Mesenchymal stem cell (in vitro differentiated cells and primary cell): ENCODE measurements at regions not wholly inside any gene's neighbourhood (a gene's known extent, or its start where the extent isn't known, plus 50 kb on each side); places are given as distances from the start of the nearest gene placed in this dataset.

Experiments used
- DNase-seq: peaks from one replicate; pipeline ENCODE4 v3.0.0-alpha.2; 2013
- H2AFZ ChIP-seq: one replicate; pipeline ENCODE4 v1.6.1; 2013; ENCODE audit warnings: low read depth, mild to moderate bottlenecking, control low read depth, inconsistent platforms, low read length, moderate library complexity
- H2AK5ac ChIP-seq: 2 replicates; pipeline ENCODE4 v1.6.1; 2013; ENCODE audit warnings: low read length, moderate library complexity, mild to moderate bottlenecking, inconsistent platforms; ENCODE audit not compliant: severe bottlenecking
- H2BK120ac ChIP-seq: one replicate; pipeline ENCODE4 v1.6.1; 2013; ENCODE audit warnings: low read depth, mild to moderate bottlenecking, inconsistent platforms, low read length, moderate library complexity
- H2BK12ac ChIP-seq, 2 experiments: one replicate each; pipeline ENCODE4 v1.6.1; 2013; ENCODE audit warnings: inconsistent platforms in 2 of 2, low read length in 2 of 2, mild to moderate bottlenecking in 2 of 2, moderate library complexity in 2 of 2, control low read depth in 1 of 2
- H2BK15ac ChIP-seq: one replicate; pipeline ENCODE4 v1.6.1; 2013; ENCODE audit warnings: mild to moderate bottlenecking, low read depth, inconsistent platforms; ENCODE audit not compliant: poor library complexity, severe bottlenecking
- H2BK5ac ChIP-seq: 2 replicates; pipeline ENCODE4 v1.6.1; 2013; ENCODE audit warnings: low read depth, mild to moderate bottlenecking, low read length, control low read depth, inconsistent platforms; ENCODE audit not compliant: poor library complexity, severe bottlenecking
- H3K14ac ChIP-seq, 2 experiments: one replicate each; pipeline ENCODE4 v1.6.1; 2013; ENCODE audit warnings: inconsistent platforms in 2 of 2, low read length in 2 of 2, control low read depth in 1 of 2, mild to moderate bottlenecking in 1 of 2, moderate library complexity in 1 of 2
- H3K18ac ChIP-seq, 2 experiments: one replicate each; pipeline ENCODE4 v1.6.1; 2013; ENCODE audit warnings: inconsistent platforms in 2 of 2, low read length in 2 of 2, control low read depth in 1 of 2, low read depth in 1 of 2, mild to moderate bottlenecking in 1 of 2
- H3K23ac ChIP-seq, 2 experiments: one replicate each; pipeline ENCODE4 v1.6.1; 2013; ENCODE audit warnings: inconsistent platforms in 2 of 2, low read length in 2 of 2, mild to moderate bottlenecking in 2 of 2, moderate library complexity in 2 of 2, control low read depth in 1 of 2
- H3K27ac ChIP-seq: 2 replicates; pipeline ENCODE4 v1.5.1; 2013; ENCODE audit warnings: mild to moderate bottlenecking, moderate library complexity, low read length, control low read depth, inconsistent platforms; ENCODE audit not compliant: poor library complexity, severe bottlenecking
- H3K27me3 ChIP-seq, 2 experiments: 2 replicates each; pipeline versions ENCODE4 v1.6.1 to v1.7.0; 2013; ENCODE audit warnings: low read length in 2 of 2, mild to moderate bottlenecking in 2 of 2, moderate library complexity in 2 of 2, control low read depth in 1 of 2, inconsistent platforms in 1 of 2; ENCODE audit not compliant: control insufficient read depth in 1 of 2, insufficient read depth in 1 of 2
- H3K36me3 ChIP-seq, 2 experiments: 2 replicates each; pipeline versions ENCODE4 v1.6.1 to v1.7.0; 2013; ENCODE audit warnings: low read length in 2 of 2, control low read depth in 1 of 2, inconsistent platforms in 1 of 2, low read depth in 1 of 2, mild to moderate bottlenecking in 1 of 2; ENCODE audit not compliant: insufficient read depth in 2 of 2, control insufficient read depth in 1 of 2
- H3K4ac ChIP-seq, 2 experiments: one replicate each; pipeline ENCODE4 v1.6.1; 2013; ENCODE audit warnings: inconsistent platforms in 2 of 2, low read length in 2 of 2, mild to moderate bottlenecking in 2 of 2, moderate library complexity in 2 of 2, control low read depth in 1 of 2, low read depth in 1 of 2
- H3K4me1 ChIP-seq: 2 replicates; pipeline ENCODE4 v1.6.1; 2013; ENCODE audit warnings: low read depth, low read length, control low read depth; ENCODE audit not compliant: control insufficient read depth, insufficient read depth
- H3K4me2 ChIP-seq: 2 replicates; pipeline ENCODE4 v1.6.1; 2013; ENCODE audit warnings: low read length, mild to moderate bottlenecking, inconsistent platforms; ENCODE audit not compliant: poor library complexity, severe bottlenecking
- H3K4me3 ChIP-seq, 2 experiments: 2 replicates each; pipeline versions ENCODE4 v1.5.1 to v1.7.0; 2013; ENCODE audit warnings: low read length in 2 of 2, mild to moderate bottlenecking in 2 of 2, control low read depth in 1 of 2, low read depth in 1 of 2; ENCODE audit not compliant: insufficient read depth in 1 of 2
- H3K79me1 ChIP-seq: replicated peaks from 2 replicates; pipeline ENCODE4 v1.6.1; 2013; ENCODE audit warnings: mild to moderate bottlenecking, control low read depth, low read length, inconsistent platforms; ENCODE audit not compliant: poor library complexity, severe bottlenecking
- H3K9ac ChIP-seq: 2 replicates; pipeline ENCODE4 v1.7.0; 2013; ENCODE audit warnings: mild to moderate bottlenecking, low read length, moderate library complexity
- H3K9me3 ChIP-seq: 2 replicates; pipeline ENCODE4 v1.7.0; 2013; ENCODE audit warnings: mild to moderate bottlenecking, low read length; ENCODE audit not compliant: control insufficient read depth
- H4K8ac ChIP-seq: one replicate; pipeline ENCODE4 v1.6.1; 2013; ENCODE audit warnings: inconsistent platforms, mild to moderate bottlenecking, low read length, moderate library complexity
- H4K91ac ChIP-seq: one replicate; pipeline ENCODE4 v1.6.1; 2013; ENCODE audit warnings: mild to moderate bottlenecking, low read length, inconsistent platforms
- WGBS: methylation state at CpG from one replicate; pipeline ENCODE4 v1.1.7; 2013; ENCODE audit warnings: mixed read lengths; 5-methylcytosine and 5-hydroxymethylcytosine counted together

DNA sequence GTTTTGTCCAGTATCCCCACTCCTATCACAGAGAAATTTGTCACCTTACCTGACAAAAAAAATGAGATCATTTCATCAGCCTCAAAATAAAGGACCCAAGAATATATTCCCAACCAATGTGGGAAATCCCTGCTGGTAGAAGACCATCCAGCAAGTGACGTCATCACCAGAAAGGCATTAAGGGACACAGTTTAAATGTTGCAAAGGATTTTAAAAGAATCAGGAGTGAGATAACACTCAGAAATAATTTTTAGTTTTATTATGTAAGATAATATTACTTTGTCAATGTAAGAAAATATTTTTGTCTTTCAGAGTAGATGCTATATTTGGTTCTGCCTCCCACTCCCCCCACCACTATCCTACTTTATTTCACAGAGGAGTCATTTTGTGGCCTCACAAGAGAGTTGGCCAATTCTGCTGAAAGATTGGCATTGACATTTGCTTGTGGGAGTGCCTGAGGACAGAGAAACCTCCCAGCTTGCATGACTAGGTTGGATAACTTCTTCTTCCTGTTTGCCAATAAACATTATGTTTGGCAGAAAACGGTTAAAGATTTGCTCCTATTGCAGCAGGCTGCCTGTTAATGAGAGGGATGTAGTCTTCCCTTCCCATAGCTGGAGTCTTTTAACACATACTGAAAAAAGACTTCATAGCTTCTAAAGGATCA, 288.6 kb upstream of the DAB2 start:
- no peaks in the 10 kb centered on the region for H3K4me1 ChIP-seq
- H3K9me3 ChIP-seq: no peaks in the 10 kb centered on the region
- 40% methylated on average over 1 of the region's 2 CpGs for WGBS
- no peak overlapping the region for H3K27ac ChIP-seq
- no peak overlapping the region for H2AFZ ChIP-seq
- H3K14ac ChIP-seq: no peak overlapping the region
- no peak overlapping the region for H3K18ac ChIP-seq
- H2AK5ac ChIP-seq: no peak overlapping the region
- peak overlapping the region in 1 of 2 experiments; percentile 67 for H3K4ac ChIP-seq
- no peak overlapping the region for H4K91ac ChIP-seq
- H2BK120ac ChIP-seq: no peak overlapping the region
- no peak overlapping the region for H3K4me2 ChIP-seq
- no peak overlapping the region for H3K23ac ChIP-seq
- H3K79me1 ChIP-seq: no peaks in the 10 kb centered on the region
- H4K8ac ChIP-seq: no peak overlapping the region
- no peaks in the 10 kb centered on the region for H3K36me3 ChIP-seq
- H3K4me3 ChIP-seq: no peak overlapping the region
- H2BK12ac ChIP-seq: no peak overlapping the region
- H3K9ac ChIP-seq: peak overlapping the region; percentile 56
- DNase-seq: peak; percentile 47
- no peaks in the 10 kb centered on the region for H3K27me3 ChIP-seq
- H2BK5ac ChIP-seq: no peak overlapping the region
- H2BK15ac ChIP-seq: no peak overlapping the region

DNA sequence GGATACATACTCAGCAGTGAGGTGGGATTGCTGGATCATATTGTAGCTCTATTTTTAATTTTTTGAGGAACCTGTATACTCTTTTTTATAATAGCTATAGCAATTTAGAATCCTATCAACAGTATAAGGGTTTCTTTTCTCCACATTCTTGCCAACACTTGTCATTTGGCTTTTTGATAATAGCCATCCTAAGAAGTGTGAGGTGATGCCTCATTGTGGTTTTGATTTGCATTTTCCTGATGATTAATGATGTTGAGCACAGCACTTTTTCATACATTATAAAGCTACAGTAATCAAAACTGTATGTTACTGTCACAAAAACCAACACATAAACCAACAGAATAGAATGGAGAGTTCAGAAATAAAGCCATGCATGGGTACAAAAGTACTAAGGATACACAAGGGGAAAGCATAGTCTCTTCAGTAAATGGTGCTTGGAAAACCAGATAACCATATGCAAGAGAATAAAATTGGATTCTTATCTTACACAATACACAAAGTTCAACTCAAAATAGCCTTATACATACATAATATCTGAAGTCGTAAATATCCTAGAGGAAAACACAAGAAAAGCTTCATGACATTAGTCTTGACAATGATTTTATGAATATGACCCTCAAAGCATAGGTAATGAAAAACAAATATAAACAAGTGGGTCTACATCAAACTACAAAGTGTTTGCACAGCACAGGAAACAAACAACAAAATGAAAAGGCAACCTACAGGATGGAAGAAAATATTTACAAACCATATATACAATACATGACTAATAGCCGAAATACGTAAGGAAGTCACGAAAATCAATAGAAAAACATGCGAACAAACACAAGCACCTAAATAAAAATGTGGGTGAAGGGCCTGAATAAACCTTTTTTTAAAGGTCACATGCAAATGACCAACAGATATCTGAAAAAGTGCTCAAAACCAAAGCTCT, 287.8 kb upstream of the DAB2 start:
- Histone ChIP-seq H3K23ac (no peak overlapping the region), H2BK15ac (no peak overlapping the region)
- WGBS: 87% methylated on average over 4 of the region's 5 CpGs

DNA sequence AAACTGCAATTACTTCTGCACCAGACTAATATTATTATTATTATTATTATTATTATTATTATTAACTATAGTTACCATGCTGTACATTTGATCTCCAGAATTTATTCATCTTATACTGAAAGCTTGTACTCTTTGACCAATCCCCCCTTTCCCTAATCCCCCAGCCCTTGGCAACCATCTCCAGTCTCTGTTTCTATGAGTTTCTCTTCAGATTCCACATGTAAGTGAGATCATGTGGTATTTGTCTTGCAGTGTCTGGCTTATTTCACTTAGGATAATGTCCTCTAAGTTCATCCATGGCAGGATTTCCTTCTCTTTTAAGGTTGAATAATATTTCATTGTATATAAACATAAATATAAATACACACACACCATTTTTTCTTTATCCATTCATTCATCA, 287.0 kb upstream of the DAB2 start:
- no peaks in the 10 kb centered on the region for H3K79me1 ChIP-seq
- no peak overlapping the region for H2AFZ ChIP-seq
- H3K4ac ChIP-seq: no peak overlapping the region
- no peak overlapping the region for H3K23ac ChIP-seq
- no peak overlapping the region for H3K4me2 ChIP-seq
- no peaks in the 10 kb centered on the region for H3K4me1 ChIP-seq
- H3K18ac ChIP-seq: no peak overlapping the region
- no peak overlapping the region for H2AK5ac ChIP-seq
- no peak overlapping the region for H4K8ac ChIP-seq
- no peak overlapping the region for H2BK15ac ChIP-seq
- H3K36me3 ChIP-seq: no peaks in the 10 kb centered on the region
- H3K14ac ChIP-seq: no peak overlapping the region
- no peaks in the 10 kb centered on the region for H3K9me3 ChIP-seq
- H3K4me3 ChIP-seq: no peak overlapping the region
- H3K27ac ChIP-seq: no peak overlapping the region
- no peak overlapping the region for H3K9ac ChIP-seq
- no peak overlapping the region for H4K91ac ChIP-seq
- no peak overlapping the region for H2BK12ac ChIP-seq
- no peak overlapping the region for H2BK5ac ChIP-seq
- DNase-seq: peak; percentile 32
- H2BK120ac ChIP-seq: no peak overlapping the region
- H3K27me3 ChIP-seq: no peaks in the 10 kb centered on the region

More for the DNA sequence above, 287.8 kb upstream of the DAB2 start:
- no peaks in the 10 kb centered on the region for H3K27me3 ChIP-seq
- DNase-seq: no peak
- no peaks in the 10 kb centered on the region for H3K79me1 ChIP-seq
- peak overlapping the region; percentile 56 for H3K9ac ChIP-seq
- no peak overlapping the region for H4K91ac ChIP-seq
- H2AFZ ChIP-seq: no peak overlapping the region
- H3K18ac ChIP-seq: no peak overlapping the region
- H2BK120ac ChIP-seq: no peak overlapping the region
- H3K4me3 ChIP-seq: no peak overlapping the region
- H3K4ac ChIP-seq: no peak overlapping the region
- H3K36me3 ChIP-seq: no peaks in the 10 kb centered on the region
- H3K4me1 ChIP-seq: no peaks in the 10 kb centered on the region
- no peak overlapping the region for H3K14ac ChIP-seq
- H3K27ac ChIP-seq: no peak overlapping the region
- H2BK5ac ChIP-seq: no peak overlapping the region
- no peak overlapping the region for H2AK5ac ChIP-seq
- no peak overlapping the region for H4K8ac ChIP-seq
- no peak overlapping the region for H3K4me2 ChIP-seq
- no peaks in the 10 kb centered on the region for H3K9me3 ChIP-seq
- no peak overlapping the region for H2BK12ac ChIP-seq

DNA sequence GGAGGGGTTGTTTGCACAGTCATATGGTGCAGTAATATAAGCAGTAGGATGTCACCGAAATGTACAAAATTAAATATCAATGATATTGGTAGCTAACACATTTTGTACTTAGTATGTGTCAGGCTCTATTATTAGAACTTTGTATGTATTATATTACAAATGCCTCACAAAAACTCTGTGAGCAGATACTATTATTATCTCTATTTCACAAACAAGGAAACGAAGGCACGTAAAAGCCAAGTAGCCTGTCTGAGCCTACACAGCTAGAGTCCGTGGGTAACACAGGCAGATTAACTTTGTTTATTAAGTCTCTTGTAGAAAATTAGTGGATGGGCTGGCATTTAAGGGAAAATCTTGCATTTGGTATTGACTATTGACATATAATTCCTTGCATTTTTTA, 284.3 kb upstream of the DAB2 start:
- no peak for DNase-seq
- Histone ChIP-seq H3K36me3 (no peaks in the 10 kb centered on the region), H3K9ac (no peak overlapping the region), H2BK5ac (no peak overlapping the region), H3K14ac (no peak overlapping the region), H3K4me3 (no peak overlapping the region), H3K9me3 (no peaks in the 10 kb centered on the region), H3K4me1 (no peaks in the 10 kb centered on the region), H3K4ac (no peak overlapping the region), H2AFZ (no peak overlapping the region), H3K23ac (no peak overlapping the region), H2AK5ac (no peak overlapping the region), H3K18ac (no peak overlapping the region), H3K27me3 (no peaks in the 10 kb centered on the region), H4K91ac (no peak overlapping the region), H2BK120ac (no peak overlapping the region), H3K79me1 (no peaks in the 10 kb centered on the region), H2BK15ac (no peak overlapping the region), H2BK12ac (no peak overlapping the region), H3K4me2 (no peak overlapping the region), H4K8ac (no peak overlapping the region), H3K27ac (no peak overlapping the region)
- 90% methylated on average over 3 of the region's 4 CpGs for WGBS
